NB4 (cell line): ENCODE measurements at regions not wholly inside any gene's neighbourhood (a gene's known extent, or its start where the extent isn't known, plus 50 kb on each side); places are given as distances from the start of the nearest gene placed in this dataset.

ENCODE experiments used
- MYC ChIP-seq: IDR thresholded peaks from 2 replicates; pipeline ENCODE4 v1.6.1; 2011; ENCODE audit warnings: low read depth, low read length
- TF ChIP-seq, protein P1 (sequence below): IDR thresholded peaks from one replicate; pipeline ENCODE4 v1.5.1; 2012; ENCODE audit warnings: low read depth, low read length

DNA sequence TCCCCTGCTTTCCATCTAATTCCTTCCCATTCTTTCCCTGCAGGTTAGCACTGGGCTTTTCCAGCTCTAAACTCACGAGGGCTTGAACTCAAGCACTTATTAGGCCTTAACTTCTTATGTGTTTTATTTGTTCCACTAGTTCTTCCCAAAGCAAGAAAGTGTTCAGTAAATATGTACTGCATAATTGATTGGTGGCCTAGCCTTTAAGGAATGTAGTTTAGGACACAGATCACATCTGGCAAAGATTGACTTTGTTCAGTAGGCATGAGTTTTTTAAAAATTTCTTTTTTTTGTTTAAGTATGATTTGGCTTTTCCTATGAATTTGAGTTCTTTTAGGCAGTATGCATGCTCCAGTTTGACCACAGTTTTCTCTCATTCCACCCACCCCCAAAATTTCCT, 285.2 kb downstream of the NPR3 start:
- TF ChIP-seq, protein P1, sequence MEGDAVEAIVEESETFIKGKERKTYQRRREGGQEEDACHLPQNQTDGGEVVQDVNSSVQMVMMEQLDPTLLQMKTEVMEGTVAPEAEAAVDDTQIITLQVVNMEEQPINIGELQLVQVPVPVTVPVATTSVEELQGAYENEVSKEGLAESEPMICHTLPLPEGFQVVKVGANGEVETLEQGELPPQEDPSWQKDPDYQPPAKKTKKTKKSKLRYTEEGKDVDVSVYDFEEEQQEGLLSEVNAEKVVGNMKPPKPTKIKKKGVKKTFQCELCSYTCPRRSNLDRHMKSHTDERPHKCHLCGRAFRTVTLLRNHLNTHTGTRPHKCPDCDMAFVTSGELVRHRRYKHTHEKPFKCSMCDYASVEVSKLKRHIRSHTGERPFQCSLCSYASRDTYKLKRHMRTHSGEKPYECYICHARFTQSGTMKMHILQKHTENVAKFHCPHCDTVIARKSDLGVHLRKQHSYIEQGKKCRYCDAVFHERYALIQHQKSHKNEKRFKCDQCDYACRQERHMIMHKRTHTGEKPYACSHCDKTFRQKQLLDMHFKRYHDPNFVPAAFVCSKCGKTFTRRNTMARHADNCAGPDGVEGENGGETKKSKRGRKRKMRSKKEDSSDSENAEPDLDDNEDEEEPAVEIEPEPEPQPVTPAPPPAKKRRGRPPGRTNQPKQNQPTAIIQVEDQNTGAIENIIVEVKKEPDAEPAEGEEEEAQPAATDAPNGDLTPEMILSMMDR: no peak
- TF ChIP-seq MYC: no peak
